Stimulated activated effector memory CD8-positive, alpha-beta T cell treated with anti-CD3 and anti-CD28 coated beads, Interleukin-12 subunit alpha, Interleukin-12 subunit beta, amount 100 ng/mL, for 72 hours (primary cell): ENCODE measurements at regions not wholly inside any gene's neighbourhood (a gene's known extent, or its start where the extent isn't known, plus 50 kb on each side); places are given as distances from the start of the nearest gene placed in this dataset.

ENCODE experiments used
- ATAC-seq: fragments of 150-1000 bp; cut with Tn5 transposase; 2 replicates; pipeline ENCODE4 v1.10.0; 2021
- DNase-seq, 2 donors: peaks; one replicate each; pipeline ENCODE4 v3.0.0; 2021 to 2022; ENCODE audit warnings: low spot score in 2 of 2
- H3K27ac Mint-ChIP-seq: one replicate; pipeline ENCODE4 v1.8.0; 2022; ENCODE audit warnings: mild to moderate bottlenecking, mixed read lengths
- H3K36me3 Mint-ChIP-seq: one replicate; pipeline ENCODE4 v1.8.0; 2022; ENCODE audit warnings: mild to moderate bottlenecking, mixed read lengths
- H3K4me1 Mint-ChIP-seq: one replicate; pipeline ENCODE4 v1.8.0; 2022; ENCODE audit warnings: mixed read lengths
- H3K4me3 Mint-ChIP-seq: one replicate; pipeline ENCODE4 v1.8.0; 2022; ENCODE audit warnings: mild to moderate bottlenecking, mixed read lengths
- H3K9me3 Mint-ChIP-seq: one replicate; pipeline ENCODE4 v1.8.0; 2022; ENCODE audit warnings: mixed read lengths

GRCh38 chr1:232218955-232219865 lies 410.7 kb downstream of the SIPA1L2 start:
- Mint-ChIP-seq H3K27ac (no peak overlapping the region), H3K36me3 (no peaks in the 10 kb centered on the region), H3K9me3 (no peaks in the 10 kb centered on the region), H3K4me1 (peaks cover 5% of the 10 kb centered on the region), H3K4me3 (no peak overlapping the region)
- no peak for ATAC-seq
- DNase-seq, result no peak

- Mint-ChIP-seq H3K4me1 (no peaks in the 10 kb centered on the region), H3K4me3 (no peak overlapping the region), H3K36me3 (no peaks in the 10 kb centered on the region), H3K9me3 (no peaks in the 10 kb centered on the region), H3K27ac (no peak overlapping the region)
- DNase-seq (no peak), ATAC-seq (no peak)
Observed at GRCh38 chr1:232213928-232214327, 416.0 kb downstream of the SIPA1L2 start.

GRCh38 chr1:232212253-232212652 lies 417.7 kb downstream of the SIPA1L2 start:
- Mint-ChIP-seq H3K27ac (no peak overlapping the region), H3K9me3 (no peaks in the 10 kb centered on the region), H3K4me3 (no peak overlapping the region), H3K36me3 (no peaks in the 10 kb centered on the region), H3K4me1 (no peaks in the 10 kb centered on the region)
- no peak for DNase-seq
- ATAC-seq, result no peak

- Mint-ChIP-seq H3K9me3 (no peaks in the 10 kb centered on the region), H3K4me1 (no peaks in the 10 kb centered on the region), H3K36me3 (no peaks in the 10 kb centered on the region), H3K27ac (no peak overlapping the region), H3K4me3 (no peak overlapping the region)
- ATAC-seq (peak; percentile 51), DNase-seq (no peak)
Observed at GRCh38 chr1:232211149-232211548, 418.8 kb downstream of the SIPA1L2 start.

GRCh38 chr1:232209357-232209756 lies 420.6 kb downstream of the SIPA1L2 start:
- Mint-ChIP-seq H3K4me1 (no peaks in the 10 kb centered on the region), H3K4me3 (no peak overlapping the region), H3K27ac (no peak overlapping the region), H3K9me3 (no peaks in the 10 kb centered on the region), H3K36me3 (no peaks in the 10 kb centered on the region)
- no peak for DNase-seq
- no peak for ATAC-seq

- H3K4me3 Mint-ChIP-seq, result no peak overlapping the region
- H3K4me1 Mint-ChIP-seq, result no peaks in the 10 kb centered on the region
- no peak overlapping the region for H3K27ac Mint-ChIP-seq
- ATAC-seq (no peak), DNase-seq (no peak)
- no peaks in the 10 kb centered on the region for H3K36me3 Mint-ChIP-seq
- H3K9me3 Mint-ChIP-seq, result peaks cover 13% of the 10 kb centered on the region
Observed at GRCh38 chr1:232207073-232207866, 422.7 kb downstream of the SIPA1L2 start.

- Mint-ChIP-seq H3K4me3 (no peak overlapping the region), H3K36me3 (no peaks in the 10 kb centered on the region), H3K27ac (no peak overlapping the region), H3K4me1 (no peaks in the 10 kb centered on the region), H3K9me3 (peaks cover 13% of the 10 kb centered on the region)
- ATAC-seq (no peak), DNase-seq (no peak)
Observed at GRCh38 chr1:232204269-232204668, 425.7 kb downstream of the SIPA1L2 start.

GRCh38 chr1:232201024-232201423 lies 428.9 kb downstream of the SIPA1L2 start:
- Mint-ChIP-seq H3K9me3 (peaks cover 13% of the 10 kb centered on the region), H3K4me3 (no peak overlapping the region), H3K27ac (no peak overlapping the region), H3K4me1 (no peaks in the 10 kb centered on the region), H3K36me3 (no peaks in the 10 kb centered on the region)
- DNase-seq (no peak), ATAC-seq (no peak)

GRCh38 chr1:232196042-232196441 lies 433.9 kb downstream of the SIPA1L2 start:
- Mint-ChIP-seq H3K4me1 (no peaks in the 10 kb centered on the region), H3K9me3 (peaks cover 3% of the 10 kb centered on the region)

GRCh38 chr1:232194424-232194823 lies 435.5 kb downstream of the SIPA1L2 start:
- Mint-ChIP-seq H3K9me3 (peaks cover 3% of the 10 kb centered on the region), H3K27ac (no peak overlapping the region), H3K4me1 (no peaks in the 10 kb centered on the region), H3K36me3 (no peaks in the 10 kb centered on the region), H3K4me3 (no peak overlapping the region)
- ATAC-seq (no peak), DNase-seq (no peak)

More at GRCh38 chr1:232196042-232196441, 433.9 kb downstream of the SIPA1L2 start:
- Mint-ChIP-seq H3K36me3 (no peaks in the 10 kb centered on the region), H3K27ac (no peak overlapping the region), H3K4me3 (no peak overlapping the region)
- ATAC-seq, result no peak
- DNase-seq, result no peak

GRCh38 chr1:232193451-232193783 lies 436.5 kb downstream of the SIPA1L2 start:
- Mint-ChIP-seq H3K4me3 (no peak overlapping the region), H3K27ac (no peak overlapping the region), H3K4me1 (no peaks in the 10 kb centered on the region), H3K9me3 (peaks cover 3% of the 10 kb centered on the region), H3K36me3 (no peaks in the 10 kb centered on the region)
- DNase-seq (no peak), ATAC-seq (no peak)

GRCh38 chr1:232192781-232193450 lies 437.0 kb downstream of the SIPA1L2 start:
- ATAC-seq (no peak), DNase-seq (no peak)
- no peak overlapping the region for H3K4me3 Mint-ChIP-seq
- H3K27ac Mint-ChIP-seq, result no peak overlapping the region
- no peaks in the 10 kb centered on the region for H3K36me3 Mint-ChIP-seq
- no peaks in the 10 kb centered on the region for H3K4me1 Mint-ChIP-seq
- peaks cover 3% of the 10 kb centered on the region for H3K9me3 Mint-ChIP-seq

- no peaks in the 10 kb centered on the region for H3K4me1 Mint-ChIP-seq
- H3K36me3 Mint-ChIP-seq, result no peaks in the 10 kb centered on the region
- H3K4me3 Mint-ChIP-seq, result no peak overlapping the region
- H3K27ac Mint-ChIP-seq, result no peak overlapping the region
- no peak for ATAC-seq
- no peak for DNase-seq
- peaks cover 3% of the 10 kb centered on the region for H3K9me3 Mint-ChIP-seq
Observed at GRCh38 chr1:232191560-232191959, 438.4 kb downstream of the SIPA1L2 start.

GRCh38 chr1:232188318-232188717 lies 441.6 kb downstream of the SIPA1L2 start:
- DNase-seq (no peak), ATAC-seq (no peak)
- Mint-ChIP-seq H3K27ac (no peak overlapping the region), H3K36me3 (no peaks in the 10 kb centered on the region), H3K4me1 (no peaks in the 10 kb centered on the region), H3K9me3 (peaks cover 3% of the 10 kb centered on the region), H3K4me3 (no peak overlapping the region)

- Mint-ChIP-seq H3K4me1 (no peaks in the 10 kb centered on the region), H3K4me3 (no peak overlapping the region), H3K27ac (no peak overlapping the region), H3K36me3 (no peaks in the 10 kb centered on the region), H3K9me3 (no peaks in the 10 kb centered on the region)
- no peak for ATAC-seq
- DNase-seq, result no peak
Observed at GRCh38 chr1:232186931-232187330, 443.0 kb downstream of the SIPA1L2 start.
